GF-D8 (cell line): ENCODE measurements at regions not wholly inside any gene's neighbourhood (a gene's known extent, or its start where the extent isn't known, plus 50 kb on each side); places are given as distances from the start of the nearest gene placed in this dataset.
"Not testable (repeated sequence)": the region's sequence is repeated elsewhere in the genome, so short reads cannot be mapped to it uniquely, and the experiment has no call there.

ENCODE experiments used
- DNase-seq: peaks from one replicate; lab custom pipeline; 2025; lab: John Stamatoyannopoulos, UW

GRCh38 chr1:191504999-191505398 is 653.3 kb upstream of the RGS18 start:
- DNase-seq = no peak

- no peak for DNase-seq
Measured at GRCh38 chr1:191508239-191508638, 650.0 kb upstream of the RGS18 start.

- not testable (repeated sequence) for DNase-seq
Measured at GRCh38 chr1:191511480-191511879, 646.8 kb upstream of the RGS18 start.

DNA sequence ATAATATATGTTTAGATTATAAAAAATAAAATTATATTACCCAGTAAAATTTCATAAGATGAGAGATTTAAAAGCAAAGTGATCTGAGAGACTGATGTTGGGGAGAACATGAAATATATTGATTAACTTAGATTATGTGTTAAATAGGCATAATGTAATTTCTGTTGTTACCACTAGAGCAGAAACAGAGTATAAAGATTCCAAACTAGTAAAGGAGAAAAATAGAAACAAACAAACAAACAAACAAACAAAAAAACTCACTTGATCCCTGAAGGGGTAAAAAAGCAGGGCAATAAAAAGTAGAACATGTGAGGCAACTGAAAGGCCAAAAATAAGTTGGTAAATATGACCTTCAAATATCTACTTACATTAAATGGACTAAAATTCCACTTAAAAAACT is 640.4 kb upstream of the RGS18 start:
- DNase-seq = no peak

DNA sequence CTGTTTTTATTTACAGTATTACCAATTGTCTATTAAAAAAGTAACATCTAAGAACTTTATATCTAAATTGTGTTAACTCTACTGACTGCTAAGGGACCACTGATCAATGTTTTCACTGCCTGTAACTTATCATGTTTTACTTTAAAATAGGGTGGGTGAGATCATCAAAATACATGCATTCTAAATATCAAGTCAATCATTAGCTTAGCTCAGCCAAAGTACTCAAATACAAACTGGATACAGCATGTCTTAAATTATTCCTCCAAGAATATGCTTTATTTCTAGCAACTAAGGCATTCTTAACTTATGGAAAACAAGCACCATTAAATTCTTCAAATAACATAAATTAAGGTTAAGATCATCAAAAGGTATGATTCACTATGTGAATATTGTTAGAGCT is 638.7 kb upstream of the RGS18 start:
- DNase-seq = no peak

GRCh38 chr1:191520345-191520744 is 637.9 kb upstream of the RGS18 start:
- DNase-seq = no peak

DNA sequence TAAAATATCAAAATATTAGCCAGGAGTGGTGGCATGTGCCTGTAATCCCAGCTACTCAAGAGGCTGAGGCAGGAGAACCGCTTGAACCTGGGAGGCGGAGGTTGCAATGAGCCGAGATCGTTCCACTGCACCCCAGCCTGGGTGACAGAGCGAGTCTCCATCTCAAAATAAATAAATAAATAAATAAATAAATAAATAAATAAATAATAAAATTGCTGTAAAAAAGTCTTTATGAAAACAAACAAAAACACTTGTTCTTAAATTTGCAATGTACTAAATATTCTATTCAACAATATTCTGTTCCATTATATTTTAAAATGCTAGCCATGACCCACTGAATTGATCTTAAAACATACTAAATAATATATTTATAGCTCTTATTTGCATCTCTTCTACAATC is 632.3 kb upstream of the RGS18 start:
- not testable (repeated sequence) for DNase-seq

DNA sequence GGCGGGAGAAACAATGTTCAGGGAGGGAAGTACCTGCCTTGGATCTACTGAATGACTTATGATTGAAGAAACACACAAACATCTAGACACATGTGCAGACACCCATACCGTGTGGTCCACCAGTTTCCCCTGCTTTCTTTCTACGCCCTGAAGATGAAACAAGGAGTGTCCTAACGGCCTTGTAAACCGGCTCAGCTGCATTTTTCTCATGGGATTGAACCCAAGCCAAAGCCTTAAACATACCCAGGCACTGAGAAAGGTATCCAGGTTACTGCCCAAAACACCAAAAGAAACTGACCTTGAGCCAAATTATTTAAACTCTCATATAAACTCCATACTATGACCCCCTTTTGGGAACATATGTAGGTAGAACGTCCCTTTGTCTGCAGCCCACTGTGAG is 630.0 kb upstream of the RGS18 start:
- no peak for DNase-seq

DNA sequence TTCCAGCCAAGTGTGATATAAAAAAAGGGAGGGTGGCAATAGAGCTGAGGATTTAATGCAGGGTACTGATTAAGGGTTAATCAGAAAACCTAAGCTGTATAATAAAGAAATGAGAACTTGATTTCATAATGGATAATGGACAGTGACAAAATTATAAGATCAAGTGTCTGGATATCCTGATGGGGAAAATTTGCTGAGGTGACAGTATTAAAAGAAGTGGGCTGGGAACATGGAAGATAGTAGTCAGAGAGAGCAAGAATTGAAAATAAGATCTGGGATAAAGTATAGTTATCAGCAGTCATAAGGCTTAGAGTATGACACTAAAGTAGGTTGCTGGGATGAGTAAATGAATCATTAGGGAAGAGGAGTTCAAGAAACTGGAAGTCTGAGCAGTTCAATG is 627.3 kb upstream of the RGS18 start:
- DNase-seq = no peak

GRCh38 chr1:191533254-191533653 is 625.0 kb upstream of the RGS18 start:
- no peak for DNase-seq

DNA sequence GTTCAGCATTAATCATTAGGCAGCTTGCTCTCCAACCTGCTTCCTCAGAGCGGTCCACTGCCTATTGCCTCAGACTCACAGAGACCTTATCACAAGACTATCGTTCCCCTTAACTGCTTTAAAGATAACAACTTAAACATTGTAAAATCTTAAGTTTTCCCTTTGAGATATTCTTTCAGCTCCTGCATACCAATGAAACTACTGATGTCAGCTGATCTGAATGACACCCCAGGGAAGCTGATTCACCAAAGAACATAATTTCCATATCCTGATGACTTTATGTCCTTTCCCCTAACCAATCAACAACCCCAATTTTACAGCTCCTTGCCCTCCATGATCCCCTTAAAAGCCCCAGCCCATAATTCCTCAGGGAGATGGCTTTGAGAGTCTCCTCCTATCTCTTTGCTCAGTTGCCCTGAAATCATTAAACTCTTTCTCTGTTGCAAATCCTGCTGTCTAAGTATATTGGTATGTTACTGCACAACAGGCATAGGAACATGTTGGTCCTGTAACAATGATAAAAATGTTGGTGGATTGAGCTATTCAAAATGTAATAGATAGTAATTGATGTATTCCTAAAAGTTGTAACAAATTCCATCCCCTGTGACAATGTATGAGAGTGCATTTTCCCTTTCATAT is 621.4 kb upstream of the RGS18 start:
- no peak for DNase-seq

GRCh38 chr1:191541758-191542157 is 616.5 kb upstream of the RGS18 start:
- DNase-seq = no peak

DNA sequence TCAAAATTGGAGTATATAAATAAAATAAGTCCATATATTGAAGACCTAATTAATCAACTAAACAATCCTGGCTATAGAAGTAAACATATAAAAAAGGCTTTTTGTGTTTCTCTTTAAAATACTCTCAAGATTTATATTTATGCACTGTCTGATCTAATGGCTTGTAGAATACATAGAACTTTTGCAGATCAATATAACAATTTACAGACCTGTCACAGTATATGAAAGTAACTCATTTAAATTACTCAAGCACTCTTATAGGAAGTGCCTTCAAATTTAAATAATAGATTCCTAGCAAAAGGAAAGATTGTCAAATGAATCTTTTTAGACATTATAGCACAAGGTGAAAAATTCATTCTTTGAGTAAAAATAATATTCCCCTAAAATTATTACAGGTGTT is 615.8 kb upstream of the RGS18 start:
- DNase-seq = no peak

GRCh38 chr1:191546803-191547202 is 611.5 kb upstream of the RGS18 start:
- no peak for DNase-seq

DNA sequence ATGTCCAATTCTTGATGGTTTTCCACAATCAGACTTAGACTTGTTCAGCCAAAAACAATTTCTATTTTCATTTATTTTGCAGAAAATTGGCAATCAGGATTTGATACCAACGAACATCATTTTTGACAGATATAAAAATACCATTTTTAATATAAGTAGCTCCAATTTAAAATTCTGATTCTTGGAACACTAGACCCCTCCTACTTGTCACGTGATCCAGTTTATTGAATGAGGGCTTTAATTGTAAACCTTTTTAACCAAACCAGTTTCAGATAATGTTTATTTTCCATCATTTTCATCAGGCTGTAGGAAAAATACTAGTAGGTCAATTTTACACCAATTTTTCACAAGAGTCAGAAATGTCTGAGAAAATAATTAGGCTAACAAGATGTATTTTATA is 607.2 kb upstream of the RGS18 start:
- no peak for DNase-seq

GRCh38 chr1:191558379-191558778 is 599.9 kb upstream of the RGS18 start:
- no peak for DNase-seq

DNA sequence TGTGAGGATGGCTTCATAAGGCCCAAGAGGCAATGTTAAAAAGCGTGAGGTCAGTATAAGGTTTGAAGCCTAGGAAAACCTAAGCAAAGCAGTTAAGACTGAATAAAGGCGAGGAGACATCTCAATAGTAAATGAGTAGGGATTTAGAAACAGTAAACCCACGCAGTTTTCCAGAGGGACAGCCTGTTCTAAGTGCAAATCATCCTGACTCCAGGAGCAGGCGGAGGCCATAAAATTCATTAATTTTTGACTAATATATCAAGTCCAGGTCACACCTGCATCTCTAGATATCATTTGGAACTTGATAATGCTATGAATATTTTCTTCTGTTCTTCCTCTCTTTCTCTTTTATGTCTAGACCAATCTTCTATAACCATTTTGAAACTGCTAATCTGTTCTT is 597.0 kb upstream of the RGS18 start:
- no peak for DNase-seq

DNA sequence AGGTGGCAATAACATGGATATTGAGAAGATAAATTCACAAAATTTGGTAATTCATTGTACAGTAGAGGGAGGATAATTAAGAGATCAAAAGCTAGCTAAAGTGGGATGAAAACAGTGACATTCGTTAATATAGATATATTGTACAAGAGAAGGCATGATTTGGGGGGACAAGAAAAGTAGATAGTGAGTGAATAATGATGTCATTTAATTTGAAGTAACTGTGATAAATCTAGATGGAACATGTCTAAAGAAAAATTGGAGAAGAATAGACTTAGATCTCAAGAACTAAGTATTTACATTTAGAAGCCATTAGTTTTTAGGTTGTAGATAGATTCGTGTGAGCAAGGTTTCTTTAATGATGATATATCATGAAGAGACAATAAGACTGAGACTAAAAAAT is 594.0 kb upstream of the RGS18 start:
- no peak for DNase-seq

DNA sequence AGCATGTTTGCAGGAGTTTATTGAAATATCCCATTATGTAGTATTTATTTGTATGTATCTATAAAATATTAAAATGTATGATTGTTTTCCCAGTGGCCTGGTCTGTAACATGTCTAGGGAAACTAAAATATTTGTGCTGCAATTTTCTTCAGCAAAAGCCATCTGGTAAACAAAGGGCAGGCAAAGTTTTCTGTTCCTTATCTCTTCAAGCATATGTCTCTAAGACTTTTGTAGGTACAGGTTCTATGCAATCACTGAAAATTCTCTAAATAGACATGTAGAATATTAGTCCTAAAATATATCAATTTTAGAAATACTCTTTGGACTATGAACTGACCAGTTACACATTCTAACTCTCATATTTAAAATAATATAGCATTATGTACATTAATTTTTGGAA is 585.8 kb upstream of the RGS18 start:
- DNase-seq = no peak

DNA sequence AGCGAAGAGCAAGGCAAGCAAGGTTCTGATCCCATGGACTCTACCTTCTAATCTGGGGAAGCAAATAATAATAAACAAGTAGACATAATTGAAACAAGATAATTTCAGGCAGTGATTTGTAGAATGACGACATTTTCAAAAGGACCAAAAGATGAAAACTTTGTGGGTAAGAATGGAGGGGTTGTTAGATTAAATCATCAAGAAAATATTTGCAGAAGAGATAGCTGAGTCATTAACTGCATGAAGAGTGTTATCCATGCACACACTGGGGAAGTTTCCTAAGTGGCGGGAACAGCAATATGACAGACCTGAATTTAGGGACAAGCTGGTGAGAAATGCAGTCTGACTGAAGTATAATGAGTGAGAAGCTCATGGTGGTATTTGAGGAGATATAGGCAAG is 583.1 kb upstream of the RGS18 start:
- no peak for DNase-seq

GRCh38 chr1:191575746-191576145 is 582.5 kb upstream of the RGS18 start:
- DNase-seq = no peak

GRCh38 chr1:191577213-191577612 is 581.0 kb upstream of the RGS18 start:
- DNase-seq = no peak

DNA sequence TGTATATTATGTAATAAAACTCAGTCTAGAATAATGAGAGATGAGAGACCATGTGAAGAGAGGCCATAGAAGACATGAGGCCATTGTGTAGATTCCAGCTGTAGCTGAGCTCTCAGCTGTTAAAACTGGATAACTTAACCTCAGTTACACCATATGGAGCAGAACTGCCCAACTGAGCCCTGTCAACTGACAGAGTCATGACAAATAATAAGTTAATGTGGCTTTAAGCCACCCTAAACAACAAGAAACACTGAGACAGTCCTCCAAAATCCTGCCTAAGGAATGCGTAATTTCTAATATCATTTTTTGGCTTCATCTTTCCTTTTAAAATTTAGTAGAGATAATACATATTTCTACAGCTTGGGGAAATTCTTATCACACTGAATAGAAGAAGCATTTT is 580.0 kb upstream of the RGS18 start:
- no peak for DNase-seq

- DNase-seq = no peak
Measured at GRCh38 chr1:191579019-191579418, 579.2 kb upstream of the RGS18 start.

DNA sequence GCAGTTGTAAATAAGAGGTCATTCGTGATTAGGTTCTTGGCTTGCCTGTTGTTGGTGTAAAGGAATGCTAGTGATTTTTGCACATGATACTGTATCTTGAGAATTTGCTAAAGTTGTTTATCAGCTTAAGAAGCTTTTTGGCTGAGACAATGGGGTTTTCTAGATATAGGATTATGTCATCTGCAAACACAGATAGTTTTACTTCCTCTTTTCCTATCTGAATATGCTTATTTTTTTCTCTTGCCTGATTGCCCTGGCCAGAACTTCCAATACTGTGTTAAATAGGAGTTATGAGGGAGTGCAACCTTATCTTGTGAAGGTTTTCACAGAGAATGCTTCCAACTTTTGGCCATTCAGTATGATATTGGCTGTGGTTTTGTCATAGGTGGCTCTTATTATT is 576.1 kb upstream of the RGS18 start:
- DNase-seq = no peak
